ENCODE measurements at regions not wholly inside any gene's neighbourhood (a gene's known extent, or its start where the extent isn't known, plus 50 kb on each side); places are given as distances from the start of the nearest gene placed in this dataset.

DNA sequence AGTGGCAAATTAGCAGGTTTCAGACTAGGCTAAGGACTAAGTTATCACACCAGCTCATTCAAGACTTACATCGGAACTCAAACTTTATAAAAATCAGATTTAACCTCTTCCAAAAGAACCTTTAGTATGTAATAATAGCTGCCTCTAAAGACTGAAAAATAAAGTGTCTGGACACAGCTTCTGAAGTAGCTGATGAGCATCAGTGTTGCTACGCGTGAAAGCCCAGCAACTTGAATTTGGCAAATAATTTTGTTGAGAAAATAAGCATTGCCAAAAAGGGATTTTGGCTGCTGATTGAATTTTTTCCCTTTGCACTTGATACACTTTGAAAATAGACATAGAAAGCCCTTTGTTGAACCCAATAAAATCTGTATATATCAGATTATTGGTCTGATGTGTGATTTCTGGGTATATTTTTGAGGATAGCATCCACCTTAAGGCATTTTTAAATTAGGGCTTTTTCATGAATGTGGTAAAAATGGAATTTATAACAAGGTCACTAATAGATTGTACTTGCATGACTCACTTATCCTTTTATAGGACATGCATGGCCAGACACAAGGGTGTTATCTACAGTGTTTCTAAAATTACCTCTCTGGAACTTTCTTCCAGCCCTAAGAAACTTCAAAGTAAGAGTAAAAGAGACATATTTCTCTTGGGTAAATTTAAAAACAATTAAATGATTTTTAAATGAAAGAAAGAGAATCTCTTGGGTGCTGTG is 350.4 kb downstream of the TENT5A start:
- Histone ChIP-seq H3K27ac (ENCODE audit: low read depth, low read length) (no peak overlapping the region), H3K9me3 (ENCODE audit: control insufficient read depth, insufficient read depth, low read depth, low read length) (no peaks in the 10 kb centered on the region), H3K9ac (ENCODE audit: low read length) (no peak overlapping the region), H3K4me3 (ENCODE audit: low read depth, low read length) (no peak overlapping the region), H3K4me1 (ENCODE audit: control insufficient read depth, insufficient read depth, low read length) (no peaks in the 10 kb centered on the region), H3K27me3 (ENCODE audit: control insufficient read depth, insufficient read depth, low read length) (no peaks in the 10 kb centered on the region), H3K36me3 (ENCODE audit: control insufficient read depth, insufficient read depth, low read length) (no peaks in the 10 kb centered on the region)

- no peaks in the 10 kb centered on the region for H3K36me3 ChIP-seq (ENCODE audit: control insufficient read depth, insufficient read depth, low read length)
- H3K9ac ChIP-seq (ENCODE audit: low read length), result no peak overlapping the region
- H3K27me3 ChIP-seq (ENCODE audit: control insufficient read depth, insufficient read depth, low read length), result no peaks in the 10 kb centered on the region
- H3K27ac ChIP-seq (ENCODE audit: low read depth, low read length), result no peak overlapping the region
- H3K4me1 ChIP-seq (ENCODE audit: control insufficient read depth, insufficient read depth, low read length), result no peaks in the 10 kb centered on the region
- H3K9me3 ChIP-seq (ENCODE audit: control insufficient read depth, insufficient read depth, low read depth, low read length), result peaks cover 11% of the 10 kb centered on the region
- H3K4me3 ChIP-seq (ENCODE audit: low read depth, low read length), result no peak overlapping the region
These were observed 355.6 kb downstream of the TENT5A start for GRCh38 chr6:81396916-81397315.

DNA sequence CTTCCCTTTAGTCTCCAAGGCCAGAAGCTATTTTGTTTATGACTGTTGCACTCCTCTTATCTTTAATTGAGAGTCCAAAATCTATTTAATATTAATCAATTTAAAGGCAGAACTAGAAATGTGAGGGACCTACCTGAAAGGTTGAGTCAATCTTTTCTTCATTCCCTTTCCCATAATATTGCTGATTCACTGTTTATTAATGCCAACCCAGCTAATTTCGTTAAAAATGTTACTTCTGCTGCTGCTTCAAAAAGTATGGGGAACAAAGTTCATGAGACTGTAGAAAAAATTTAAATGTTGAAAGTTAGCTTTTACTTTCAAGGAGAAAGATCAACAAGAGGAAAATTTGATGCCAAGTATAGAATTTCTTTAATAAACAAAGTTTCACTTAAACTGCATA is 365.3 kb downstream of the TENT5A start:
- no peak overlapping the region for H3K9ac ChIP-seq (ENCODE audit: low read length)
- H3K4me1 ChIP-seq (ENCODE audit: control insufficient read depth, insufficient read depth, low read length), result no peaks in the 10 kb centered on the region
- no peak overlapping the region for H3K27ac ChIP-seq (ENCODE audit: low read depth, low read length)
- no peak overlapping the region for H3K4me3 ChIP-seq (ENCODE audit: low read depth, low read length)
- H3K9me3 ChIP-seq (ENCODE audit: control insufficient read depth, insufficient read depth, low read depth, low read length), result peaks cover 2% of the 10 kb centered on the region
- H3K36me3 ChIP-seq (ENCODE audit: control insufficient read depth, insufficient read depth, low read length), result no peaks in the 10 kb centered on the region
- H3K27me3 ChIP-seq (ENCODE audit: control insufficient read depth, insufficient read depth, low read length), result no peaks in the 10 kb centered on the region

DNA sequence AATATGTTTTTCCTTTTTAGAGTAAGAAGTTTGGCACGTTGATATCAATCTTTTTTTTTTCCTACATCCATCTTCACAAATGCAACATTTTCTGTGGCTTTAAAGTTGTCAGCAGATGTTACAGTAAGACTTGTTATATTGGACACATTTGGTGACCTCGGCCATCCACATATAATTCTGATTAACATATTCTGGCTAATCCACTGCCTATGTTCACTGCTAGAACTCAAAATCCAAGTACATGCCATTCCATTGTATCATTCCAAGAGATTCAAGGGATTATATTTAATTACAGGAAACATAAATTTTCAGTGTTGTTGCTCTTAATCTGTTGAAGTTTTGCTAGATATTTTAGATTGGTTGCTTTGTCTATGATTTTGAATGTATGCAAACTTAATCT is 367.6 kb downstream of the TENT5A start:
- Histone ChIP-seq H3K27me3 (ENCODE audit: control insufficient read depth, insufficient read depth, low read length) (no peaks in the 10 kb centered on the region), H3K36me3 (ENCODE audit: control insufficient read depth, insufficient read depth, low read length) (no peaks in the 10 kb centered on the region), H3K4me3 (ENCODE audit: low read depth, low read length) (no peak overlapping the region)

GRCh38 chr6:81383472-81383871 is 369.0 kb downstream of the TENT5A start:
- Histone ChIP-seq H3K9ac (ENCODE audit: low read length) (no peak overlapping the region), H3K4me1 (ENCODE audit: control insufficient read depth, insufficient read depth, low read length) (no peaks in the 10 kb centered on the region), H3K27me3 (ENCODE audit: control insufficient read depth, insufficient read depth, low read length) (no peaks in the 10 kb centered on the region), H3K27ac (ENCODE audit: low read depth, low read length) (no peak overlapping the region), H3K4me3 (ENCODE audit: low read depth, low read length) (no peak overlapping the region), H3K36me3 (ENCODE audit: control insufficient read depth, insufficient read depth, low read length) (no peaks in the 10 kb centered on the region), H3K9me3 (ENCODE audit: control insufficient read depth, insufficient read depth, low read depth, low read length) (no peaks in the 10 kb centered on the region)

More for the DNA sequence above, 367.6 kb downstream of the TENT5A start:
- H3K9ac ChIP-seq (ENCODE audit: low read length), result no peak overlapping the region
- no peak overlapping the region for H3K27ac ChIP-seq (ENCODE audit: low read depth, low read length)
- no peaks in the 10 kb centered on the region for H3K4me1 ChIP-seq (ENCODE audit: control insufficient read depth, insufficient read depth, low read length)
- no peaks in the 10 kb centered on the region for H3K9me3 ChIP-seq (ENCODE audit: control insufficient read depth, insufficient read depth, low read depth, low read length)

DNA sequence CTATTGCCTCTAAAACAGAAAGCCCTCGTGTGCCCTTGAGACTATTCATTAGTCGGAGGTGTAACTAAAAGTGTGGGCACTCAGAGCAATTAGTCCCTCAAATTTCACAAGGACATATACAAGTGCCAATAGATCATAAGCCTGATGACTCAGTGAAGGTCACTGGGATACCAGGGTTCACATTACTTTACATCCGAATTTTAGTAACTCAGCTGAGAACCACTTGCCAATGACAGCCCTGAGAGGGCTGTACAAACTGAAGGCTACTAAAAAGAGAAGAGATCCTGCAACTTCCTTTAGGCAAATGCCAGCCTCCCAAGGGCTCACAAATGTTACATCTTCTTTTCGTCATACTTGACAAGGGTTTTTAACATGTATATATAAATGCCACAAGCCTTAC is 369.6 kb downstream of the TENT5A start:
- Histone ChIP-seq H3K4me3 (ENCODE audit: low read depth, low read length) (no peak overlapping the region), H3K9me3 (ENCODE audit: control insufficient read depth, insufficient read depth, low read depth, low read length) (no peaks in the 10 kb centered on the region), H3K4me1 (ENCODE audit: control insufficient read depth, insufficient read depth, low read length) (no peaks in the 10 kb centered on the region), H3K9ac (ENCODE audit: low read length) (no peak overlapping the region), H3K36me3 (ENCODE audit: control insufficient read depth, insufficient read depth, low read length) (no peaks in the 10 kb centered on the region), H3K27ac (ENCODE audit: low read depth, low read length) (no peak overlapping the region), H3K27me3 (ENCODE audit: control insufficient read depth, insufficient read depth, low read length) (no peaks in the 10 kb centered on the region)

- Histone ChIP-seq H3K9me3 (ENCODE audit: control insufficient read depth, insufficient read depth, low read depth, low read length) (no peaks in the 10 kb centered on the region), H3K4me3 (ENCODE audit: low read depth, low read length) (no peak overlapping the region), H3K27me3 (ENCODE audit: control insufficient read depth, insufficient read depth, low read length) (no peaks in the 10 kb centered on the region), H3K9ac (ENCODE audit: low read length) (no peak overlapping the region), H3K27ac (ENCODE audit: low read depth, low read length) (no peak overlapping the region), H3K36me3 (ENCODE audit: control insufficient read depth, insufficient read depth, low read length) (no peaks in the 10 kb centered on the region), H3K4me1 (ENCODE audit: control insufficient read depth, insufficient read depth, low read length) (no peaks in the 10 kb centered on the region)
These were observed 371.0 kb downstream of the TENT5A start for GRCh38 chr6:81381382-81381916.

DNA sequence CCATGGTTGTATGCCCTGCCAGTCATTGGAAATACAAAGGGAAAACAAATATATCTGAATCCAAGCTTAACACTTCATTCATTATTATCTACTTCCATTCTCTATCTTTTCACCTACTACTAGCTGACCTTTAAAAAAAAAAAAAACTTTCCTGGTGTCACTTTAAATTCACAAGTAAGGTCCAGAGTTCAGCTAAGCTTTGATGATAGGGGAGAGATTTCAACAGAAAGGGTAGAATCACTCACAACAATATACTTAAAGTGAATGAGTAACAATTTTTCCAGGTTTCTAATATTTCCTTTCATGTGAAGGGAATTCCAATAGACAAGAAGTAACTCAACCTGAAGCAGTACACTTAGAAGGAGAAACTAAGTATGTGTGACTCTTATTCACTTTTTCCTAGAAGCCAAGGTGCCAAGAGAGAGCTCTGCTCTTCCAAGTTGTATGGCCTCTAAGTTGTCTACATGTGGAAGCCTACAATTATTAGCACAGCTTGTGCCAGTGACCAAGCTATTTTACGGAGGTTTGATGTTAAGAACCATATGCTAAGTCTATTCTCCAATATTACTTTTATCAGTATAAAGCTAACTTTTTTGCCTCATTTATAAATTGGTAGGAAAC is 371.7 kb downstream of the TENT5A start:
- Histone ChIP-seq H3K9me3 (ENCODE audit: control insufficient read depth, insufficient read depth, low read depth, low read length) (no peaks in the 10 kb centered on the region), H3K36me3 (ENCODE audit: control insufficient read depth, insufficient read depth, low read length) (no peaks in the 10 kb centered on the region), H3K27ac (ENCODE audit: low read depth, low read length) (no peak overlapping the region), H3K9ac (ENCODE audit: low read length) (no peak overlapping the region), H3K4me1 (ENCODE audit: control insufficient read depth, insufficient read depth, low read length) (no peaks in the 10 kb centered on the region), H3K4me3 (ENCODE audit: low read depth, low read length) (no peak overlapping the region), H3K27me3 (ENCODE audit: control insufficient read depth, insufficient read depth, low read length) (no peaks in the 10 kb centered on the region)

GRCh38 chr6:81376745-81377144 is 375.7 kb downstream of the TENT5A start:
- Histone ChIP-seq H3K9ac (ENCODE audit: low read length) (no peak overlapping the region), H3K27me3 (ENCODE audit: control insufficient read depth, insufficient read depth, low read length) (no peaks in the 10 kb centered on the region), H3K9me3 (ENCODE audit: control insufficient read depth, insufficient read depth, low read depth, low read length) (no peaks in the 10 kb centered on the region), H3K36me3 (ENCODE audit: control insufficient read depth, insufficient read depth, low read length) (no peaks in the 10 kb centered on the region), H3K4me1 (ENCODE audit: control insufficient read depth, insufficient read depth, low read length) (no peaks in the 10 kb centered on the region), H3K27ac (ENCODE audit: low read depth, low read length) (no peak overlapping the region), H3K4me3 (ENCODE audit: low read depth, low read length) (no peak overlapping the region)

DNA sequence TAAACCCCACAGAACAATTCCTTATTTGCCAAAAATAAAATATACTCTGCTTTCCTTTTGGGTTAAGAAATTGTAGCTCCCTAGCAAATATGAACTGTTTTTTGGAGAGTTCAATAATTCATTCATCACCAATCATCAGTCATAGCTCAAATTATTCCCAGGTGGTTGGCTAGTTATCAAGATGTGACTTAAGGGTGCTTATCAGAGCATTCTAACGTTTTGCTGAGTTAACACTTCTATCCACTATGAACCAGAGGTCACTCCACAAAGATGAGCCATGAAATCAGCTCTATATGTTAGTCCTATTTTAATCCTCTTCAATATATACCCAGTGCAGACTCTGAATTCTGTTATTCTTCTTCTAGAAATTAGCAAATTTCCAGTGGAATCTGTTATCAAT is 379.1 kb downstream of the TENT5A start:
- no peak overlapping the region for H3K27ac ChIP-seq (ENCODE audit: low read depth, low read length)
- H3K4me1 ChIP-seq (ENCODE audit: control insufficient read depth, insufficient read depth, low read length), result no peaks in the 10 kb centered on the region
- H3K4me3 ChIP-seq (ENCODE audit: low read depth, low read length), result no peak overlapping the region

DNA sequence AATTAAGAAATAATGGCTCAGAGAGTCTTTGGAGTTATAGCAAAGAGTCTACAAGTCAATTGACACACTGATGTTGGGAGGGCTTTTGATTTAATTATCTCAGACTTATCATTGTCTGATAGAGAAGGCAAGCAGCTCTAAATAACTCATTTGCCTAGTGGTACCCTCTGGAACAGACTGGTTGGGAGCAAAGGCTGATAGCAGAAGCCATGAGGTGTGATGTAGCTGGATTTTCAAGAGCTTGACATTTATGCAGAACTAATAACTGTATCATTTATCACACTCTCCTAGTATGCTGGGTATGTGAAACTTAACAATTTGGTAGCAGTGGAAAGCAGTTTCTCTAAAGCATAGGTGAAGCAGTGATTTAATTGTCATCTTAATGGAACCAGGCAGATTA is 380.6 kb downstream of the TENT5A start:
- Histone ChIP-seq H3K9me3 (ENCODE audit: control insufficient read depth, insufficient read depth, low read depth, low read length) (no peaks in the 10 kb centered on the region), H3K27ac (ENCODE audit: low read depth, low read length) (no peak overlapping the region), H3K27me3 (ENCODE audit: control insufficient read depth, insufficient read depth, low read length) (no peaks in the 10 kb centered on the region), H3K36me3 (ENCODE audit: control insufficient read depth, insufficient read depth, low read length) (no peaks in the 10 kb centered on the region), H3K9ac (ENCODE audit: low read length) (no peak overlapping the region), H3K4me1 (ENCODE audit: control insufficient read depth, insufficient read depth, low read length) (no peaks in the 10 kb centered on the region), H3K4me3 (ENCODE audit: low read depth, low read length) (no peak overlapping the region)

More for the DNA sequence above, 379.1 kb downstream of the TENT5A start:
- no peaks in the 10 kb centered on the region for H3K9me3 ChIP-seq (ENCODE audit: control insufficient read depth, insufficient read depth, low read depth, low read length)
- no peaks in the 10 kb centered on the region for H3K36me3 ChIP-seq (ENCODE audit: control insufficient read depth, insufficient read depth, low read length)
- no peaks in the 10 kb centered on the region for H3K27me3 ChIP-seq (ENCODE audit: control insufficient read depth, insufficient read depth, low read length)
- H3K9ac ChIP-seq (ENCODE audit: low read length), result no peak overlapping the region

Data from HUES6 (cell line).